CD4-positive, alpha-beta memory T cell (primary cell): ENCODE measurements at regions not wholly inside any gene's neighbourhood (a gene's known extent, or its start where the extent isn't known, plus 50 kb on each side); places are given as distances from the start of the nearest gene placed in this dataset.

Experiments
- CTCF ChIA-PET: fragments of 350-600 bp; sonication (Branson Sonifier 250); formaldehyde crosslinking; loops from one replicate; lab custom pipeline; 2021; ENCODE audit warnings: inconsistent platforms; ENCODE audit not compliant: partially characterized antibody; lab: Charles Lee
- POLR2A ChIA-PET: fragments of 350-600 bp; sonication (Branson Sonifier 250); formaldehyde crosslinking; loops from one replicate; lab custom pipeline; 2021; ENCODE audit not compliant: partially characterized antibody; lab: Charles Lee
- DNase-seq, 5 donors: peaks; one replicate each; pipeline versions ENCODE4 v3.0.0 to v3.0.0-alpha.2; 2020 to 2022; ENCODE audit warnings: mixed read lengths in 1 of 5
- H3K27ac ChIP-seq: one replicate; pipeline ENCODE4 v1.7.0; 2013; ENCODE audit warnings: low read depth, low read length
- H3K27me3 ChIP-seq: 2 replicates; pipeline ENCODE4 v1.7.0; 2013; ENCODE audit warnings: mild to moderate bottlenecking, low read length, moderate library complexity; ENCODE audit not compliant: insufficient read depth
- H3K36me3 ChIP-seq: 2 replicates; pipeline ENCODE4 v1.7.0; 2013; ENCODE audit warnings: mild to moderate bottlenecking, low read length, moderate library complexity; ENCODE audit not compliant: insufficient read depth
- H3K4me1 ChIP-seq: 2 replicates; pipeline ENCODE4 v1.7.0; 2013; ENCODE audit warnings: mild to moderate bottlenecking, low read length, moderate library complexity; ENCODE audit not compliant: insufficient read depth
- H3K4me3 ChIP-seq, 2 donors: one replicate each; pipeline ENCODE4 v1.7.0; 2013; ENCODE audit warnings: low read length in 2 of 2, mild to moderate bottlenecking in 1 of 2
- H3K9me3 ChIP-seq, 2 donors: one replicate each; pipeline ENCODE4 v1.7.0; 2013; ENCODE audit warnings: low read length in 2 of 2, control low read depth in 1 of 2; ENCODE audit not compliant: control insufficient read depth in 1 of 2
- H3K27ac Mint-ChIP-seq, 7 donors: one replicate each; pipeline ENCODE4 v1.8.0; 2020 to 2021; ENCODE audit warnings: mixed read lengths in 7 of 7, mild to moderate bottlenecking in 6 of 7, inconsistent platforms in 3 of 7, moderate library complexity in 3 of 7
- H3K27me3 Mint-ChIP-seq, 2 donors: one replicate each; pipeline ENCODE4 v1.8.0; 2020 to 2021; ENCODE audit warnings: mixed read lengths in 2 of 2
- H3K36me3 Mint-ChIP-seq, 2 donors: one replicate each; pipeline ENCODE4 v1.8.0; 2020 to 2021; ENCODE audit warnings: mixed read lengths in 2 of 2, inconsistent platforms in 1 of 2, mild to moderate bottlenecking in 1 of 2
- H3K4me1 Mint-ChIP-seq, 4 donors: one replicate each; pipeline ENCODE4 v1.8.0; 2020 to 2021; ENCODE audit warnings: mixed read lengths in 4 of 4, mild to moderate bottlenecking in 1 of 4
- H3K4me3 Mint-ChIP-seq, 8 donors: one replicate each; pipeline ENCODE4 v1.8.0; 2020 to 2021; ENCODE audit warnings: mixed read lengths in 8 of 8, mild to moderate bottlenecking in 7 of 8, moderate library complexity in 6 of 8, inconsistent platforms in 3 of 8
- H3K9me3 Mint-ChIP-seq, 8 donors: one replicate each; pipeline ENCODE4 v1.8.0; 2020 to 2021; ENCODE audit warnings: mixed read lengths in 8 of 8, mild to moderate bottlenecking in 5 of 8, inconsistent platforms in 3 of 8, moderate library complexity in 1 of 8
- intact Hi-C: fragments of 100-400 bp; cut with micrococcal nuclease; formaldehyde crosslinking; loops from one replicate; pipeline ENCODE4 v1.15.1; 2023

DNA sequence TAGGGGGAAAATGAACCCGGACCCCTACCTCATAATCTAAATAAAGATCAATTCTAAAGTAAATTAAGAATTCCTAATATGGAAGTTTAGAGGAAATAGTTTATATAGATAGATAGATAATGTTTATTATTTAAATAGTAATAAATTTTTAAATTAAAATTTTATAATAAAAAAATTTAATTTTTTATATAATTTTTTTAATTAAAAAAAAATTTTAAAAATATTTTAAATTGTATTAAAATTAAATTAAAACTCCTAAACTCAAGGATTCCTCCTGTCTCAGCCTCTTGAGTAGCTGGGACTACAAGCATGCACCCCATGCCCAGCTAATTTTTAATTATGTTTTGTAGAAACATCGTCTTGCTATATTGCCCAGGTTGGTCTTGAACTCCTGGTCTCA is 186.9 kb upstream of the VRK2 start:
- Histone ChIP-seq H3K36me3 (no peaks in the 10 kb centered on the region), H3K27ac (no peak overlapping the region), H3K27me3 (no peaks in the 10 kb centered on the region), H3K9me3 (no peaks in the 10 kb centered on the region), H3K4me3 (no peak overlapping the region), H3K4me1 (no peaks in the 10 kb centered on the region)
- peaks cover 0 to 2% (median 0%) of the 10 kb centered on the region in 8 donors for H3K9me3 Mint-ChIP-seq
- H3K4me3 Mint-ChIP-seq: no peak overlapping the region
- DNase-seq: no peak
- intact Hi-C loops: no loop called here
- H3K27ac Mint-ChIP-seq: no peak overlapping the region
- H3K27me3 Mint-ChIP-seq: no peaks in the 10 kb centered on the region
- ChIA-PET CTCF (no interaction called here), POLR2A (no interaction called here)
- H3K4me1 Mint-ChIP-seq: peaks cover 0 to 2% (median under 1%) of the 10 kb centered on the region in 4 donors
- no peaks in the 10 kb centered on the region for H3K36me3 Mint-ChIP-seq

DNA sequence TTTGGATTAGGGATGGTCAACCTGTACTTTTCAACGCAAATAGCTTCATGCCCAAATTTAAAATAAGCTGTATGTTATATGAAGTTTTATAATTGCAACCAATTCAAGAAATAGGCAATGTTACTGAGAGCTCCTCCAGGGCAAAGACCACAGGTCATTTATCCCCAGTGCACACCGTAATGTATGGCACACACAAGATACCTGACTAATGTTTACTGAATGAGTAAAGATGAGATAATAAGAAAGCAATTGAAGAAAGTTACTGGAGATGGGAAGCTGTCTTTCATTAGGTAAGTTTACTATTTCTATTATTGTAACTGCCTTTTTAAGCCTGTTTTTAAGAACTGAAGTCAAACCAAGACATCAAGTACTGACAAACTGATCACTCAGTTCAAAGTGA is 184.5 kb upstream of the VRK2 start:
- Mint-ChIP-seq H3K9me3 (peaks cover 0 to 2% (median 0%) of the 10 kb centered on the region in 8 donors), H3K4me1 (peaks cover 0 to 2% (median under 1%) of the 10 kb centered on the region in 4 donors), H3K36me3 (no peaks in the 10 kb centered on the region), H3K27me3 (no peaks in the 10 kb centered on the region), H3K27ac (no peak overlapping the region), H3K4me3 (no peak overlapping the region)
- H3K4me1 ChIP-seq: no peaks in the 10 kb centered on the region
- no peak for DNase-seq
- no peaks in the 10 kb centered on the region for H3K27me3 ChIP-seq
- ChIA-PET POLR2A (no interaction called here), CTCF (no interaction called here)
- no peaks in the 10 kb centered on the region for H3K36me3 ChIP-seq
- intact Hi-C loops: no loop called here
- H3K27ac ChIP-seq: no peak overlapping the region
- no peaks in the 10 kb centered on the region for H3K9me3 ChIP-seq
- H3K4me3 ChIP-seq: no peak overlapping the region

DNA sequence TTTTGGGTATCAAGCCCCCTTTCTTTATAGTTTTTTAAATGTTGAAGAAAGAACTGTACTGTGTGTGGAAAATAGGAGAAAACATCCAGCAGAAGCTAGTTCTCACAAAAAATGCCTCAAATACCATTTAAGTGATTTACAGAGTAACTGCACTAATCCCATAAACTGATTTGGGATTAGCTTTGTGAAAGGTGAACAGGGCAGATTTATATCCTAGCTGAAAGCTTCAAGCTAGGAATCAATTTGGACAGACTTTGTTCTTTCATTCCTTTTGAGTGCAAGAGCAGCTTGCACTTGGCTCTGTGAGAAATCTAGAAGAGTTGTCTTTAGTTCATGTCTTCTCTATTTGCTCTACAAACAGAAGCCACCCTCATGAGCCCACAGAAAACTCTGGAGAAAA is 183.9 kb upstream of the VRK2 start:
- Histone ChIP-seq H3K27ac (no peak overlapping the region), H3K36me3 (no peaks in the 10 kb centered on the region), H3K9me3 (no peaks in the 10 kb centered on the region), H3K27me3 (no peaks in the 10 kb centered on the region), H3K4me3 (no peak overlapping the region), H3K4me1 (no peaks in the 10 kb centered on the region)
- ChIA-PET POLR2A (no interaction called here), CTCF (no interaction called here)
- H3K36me3 Mint-ChIP-seq: no peaks in the 10 kb centered on the region
- peaks cover 0 to 2% (median 0%) of the 10 kb centered on the region in 8 donors for H3K9me3 Mint-ChIP-seq
- no peak overlapping the region for H3K4me3 Mint-ChIP-seq
- DNase-seq: no peak
- no peaks in the 10 kb centered on the region for H3K27me3 Mint-ChIP-seq
- intact Hi-C loops: no loop called here
- H3K4me1 Mint-ChIP-seq: peaks cover 0 to 2% (median under 1%) of the 10 kb centered on the region in 4 donors
- H3K27ac Mint-ChIP-seq: no peak overlapping the region

DNA sequence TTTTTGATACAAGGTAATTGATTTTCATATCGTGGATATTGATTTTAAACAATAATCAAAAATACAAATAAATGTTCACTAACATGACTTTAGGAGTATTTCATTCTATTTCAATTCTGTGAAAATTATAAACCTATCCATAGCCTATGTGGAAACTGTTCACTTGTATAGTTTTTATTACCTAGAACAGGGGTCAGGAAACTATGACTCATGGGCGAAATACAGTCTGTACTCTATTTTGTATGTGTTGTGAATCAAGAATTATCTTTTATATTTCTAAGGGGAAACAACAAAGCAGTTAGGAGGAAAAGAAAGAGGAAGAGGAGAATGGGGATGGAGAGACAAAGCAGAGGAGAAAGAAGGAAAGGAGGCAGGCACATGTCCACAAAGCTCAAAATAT is 181.7 kb upstream of the VRK2 start:
- Mint-ChIP-seq H3K27ac (no peak overlapping the region), H3K4me3 (no peak overlapping the region), H3K9me3 (peaks cover 0 to 4% (median 0%) of the 10 kb centered on the region in 8 donors), H3K36me3 (no peaks in the 10 kb centered on the region), H3K4me1 (peaks cover 0 to 1% (median 0%) of the 10 kb centered on the region in 4 donors), H3K27me3 (no peaks in the 10 kb centered on the region)
- no peak for DNase-seq
- ChIA-PET CTCF (interaction anchor here (1.5 kb wide), 1 partner anchor 15 kb away, joined by 3 read pairs; no protein-coding TSS in a partner anchor), POLR2A (no interaction called here)
- Histone ChIP-seq H3K4me1 (no peaks in the 10 kb centered on the region), H3K27ac (no peak overlapping the region), H3K4me3 (no peak overlapping the region), H3K36me3 (no peaks in the 10 kb centered on the region), H3K9me3 (no peaks in the 10 kb centered on the region), H3K27me3 (no peaks in the 10 kb centered on the region)
- intact Hi-C loops: no loop called here

DNA sequence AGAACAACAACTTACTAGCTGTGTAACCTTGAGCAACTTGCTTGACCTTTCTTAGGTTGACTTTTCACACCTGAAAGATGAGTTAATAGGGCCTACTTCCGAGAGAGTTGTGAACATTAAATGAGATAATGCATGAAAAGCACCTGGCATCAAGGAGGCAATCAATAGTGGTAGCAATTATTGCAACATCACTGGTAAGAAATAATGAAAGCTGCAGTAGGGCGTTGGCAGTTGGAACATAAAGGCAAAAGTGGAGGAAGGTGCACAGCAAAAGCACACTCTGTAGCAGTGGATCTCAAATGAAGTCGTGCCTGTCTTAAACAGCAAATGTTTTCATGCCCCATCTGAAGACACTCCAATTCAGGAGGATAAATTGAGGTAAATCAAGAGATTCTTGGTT is 178.9 kb upstream of the VRK2 start:
- Histone ChIP-seq H3K27me3 (no peaks in the 10 kb centered on the region), H3K36me3 (no peaks in the 10 kb centered on the region), H3K9me3 (no peaks in the 10 kb centered on the region), H3K4me3 (no peak overlapping the region), H3K4me1 (no peaks in the 10 kb centered on the region), H3K27ac (no peak overlapping the region)
- DNase-seq: no peak
- Mint-ChIP-seq H3K9me3 (peaks cover 0 to 4% (median 0%) of the 10 kb centered on the region in 8 donors), H3K4me3 (no peak overlapping the region), H3K4me1 (no peaks in the 10 kb centered on the region), H3K36me3 (no peaks in the 10 kb centered on the region), H3K27ac (no peak overlapping the region), H3K27me3 (no peaks in the 10 kb centered on the region)
- ChIA-PET CTCF (no interaction called here), POLR2A (no interaction called here)
- intact Hi-C loops: no loop called here

DNA sequence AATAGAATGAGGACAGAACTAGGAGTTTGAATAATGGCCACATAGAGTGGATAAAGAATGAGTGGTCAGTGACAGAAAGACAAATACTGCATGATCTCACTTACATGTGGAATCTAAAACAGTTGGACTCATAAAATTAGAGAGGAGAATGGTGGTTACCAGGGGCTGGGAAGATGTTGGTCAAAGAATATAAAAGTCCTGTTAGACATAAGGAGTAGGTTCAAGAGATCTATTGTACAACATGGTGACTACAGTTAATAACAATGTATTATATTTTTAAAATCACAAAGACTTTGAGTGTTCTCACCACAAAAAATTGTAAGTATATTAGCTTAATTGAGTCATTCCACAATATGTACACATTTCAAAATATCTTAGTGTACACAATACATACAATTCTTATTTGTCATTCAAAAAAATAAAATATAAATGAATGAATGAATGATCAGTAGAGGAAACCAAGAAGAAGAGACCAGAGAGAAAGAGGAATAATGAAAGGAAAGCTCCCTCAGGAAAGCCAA is 177.9 kb upstream of the VRK2 start:
- Mint-ChIP-seq H3K4me3 (no peak overlapping the region), H3K27me3 (no peaks in the 10 kb centered on the region), H3K9me3 (peaks cover 0 to 4% (median 0%) of the 10 kb centered on the region in 8 donors), H3K4me1 (no peaks in the 10 kb centered on the region), H3K27ac (no peak overlapping the region), H3K36me3 (no peaks in the 10 kb centered on the region)
- H3K36me3 ChIP-seq: no peaks in the 10 kb centered on the region
- intact Hi-C loops: no loop called here
- no peaks in the 10 kb centered on the region for H3K9me3 ChIP-seq
- DNase-seq: no peak
- no peak overlapping the region for H3K27ac ChIP-seq
- CTCF ChIA-PET: no interaction called here
- POLR2A ChIA-PET: no interaction called here
- no peak overlapping the region for H3K4me3 ChIP-seq
- no peaks in the 10 kb centered on the region for H3K4me1 ChIP-seq
- no peaks in the 10 kb centered on the region for H3K27me3 ChIP-seq

DNA sequence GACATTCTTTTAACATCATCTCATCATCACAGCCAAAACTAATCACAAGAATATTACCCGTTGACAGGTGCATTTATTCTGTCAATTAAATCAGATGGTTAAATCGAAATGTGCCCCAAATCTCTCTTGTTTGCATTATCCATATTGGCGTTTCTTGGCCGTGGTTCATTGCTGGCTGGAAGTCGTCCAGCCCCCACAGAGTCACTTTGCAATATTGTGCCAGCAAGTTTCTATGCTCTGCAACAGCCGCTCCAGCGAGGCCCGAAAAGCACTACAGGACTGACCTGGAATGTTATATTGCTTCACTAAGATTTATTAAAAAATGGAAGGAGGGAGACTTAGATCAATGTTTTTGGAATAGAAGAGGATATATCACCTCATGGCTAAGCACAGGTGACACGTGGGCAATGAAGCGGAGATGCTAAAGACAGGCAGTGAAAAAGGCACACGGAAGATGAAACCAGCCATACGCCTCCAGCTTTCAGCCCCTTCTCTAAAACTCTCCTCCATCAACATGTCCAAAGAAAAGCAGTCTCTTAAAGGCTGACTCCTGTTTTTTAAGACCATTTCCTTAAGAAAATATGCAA is 176.8 kb upstream of the VRK2 start:
- H3K4me1 ChIP-seq: no peaks in the 10 kb centered on the region
- no peaks in the 10 kb centered on the region for H3K36me3 Mint-ChIP-seq
- ChIA-PET POLR2A (no interaction called here), CTCF (no interaction called here)
- no peak overlapping the region for H3K27ac ChIP-seq
- no peak overlapping the region for H3K27ac Mint-ChIP-seq
- no peaks in the 10 kb centered on the region for H3K9me3 ChIP-seq
- no peaks in the 10 kb centered on the region for H3K4me1 Mint-ChIP-seq
- H3K36me3 ChIP-seq: no peaks in the 10 kb centered on the region
- DNase-seq: no peak
- peaks cover 0 to 1% of the 10 kb centered on the region in 2 donors for H3K27me3 Mint-ChIP-seq
- H3K9me3 Mint-ChIP-seq: peaks cover 0 to 4% (median 0%) of the 10 kb centered on the region in 8 donors
- H3K4me3 ChIP-seq: no peak overlapping the region
- no peaks in the 10 kb centered on the region for H3K27me3 ChIP-seq
- no peak overlapping the region for H3K4me3 Mint-ChIP-seq
- intact Hi-C loops: no loop called here
